Heart left ventricle (tissue), 16 donors: ENCODE measurements at regions not wholly inside any gene's neighbourhood (a gene's known extent, or its start where the extent isn't known, plus 50 kb on each side); places are given as distances from the start of the nearest gene placed in this dataset.

Experiments
- ATAC-seq, 4 donors: fragments of 200-7000 bp; cut with Tn5 transposase; one replicate each; pipeline ENCODE4 v1.9.1; 2020 to 2022; ENCODE audit warnings: moderate library complexity in 4 of 4, mild to moderate bottlenecking in 3 of 4, moderate number of reproducible peaks in 1 of 4
- DNase-seq, 5 donors: peaks; one replicate each; pipeline ENCODE4 v3.0.0-alpha.2; 2020
- H3K27ac ChIP-seq, 12 donors: fragments of 200-600 bp; sonication (generic) in 4 of 12; one replicate each; pipeline versions ENCODE4 v1.5.0 to v1.8.0; 2016 to 2022; ENCODE audit warnings: mild to moderate bottlenecking in 2 of 12
- H3K27me3 ChIP-seq, 9 donors: fragments of 200-600 bp; sonication (generic) in 2 of 9; one replicate each; pipeline versions ENCODE4 v1.5.1 to v1.8.0; 2016 to 2022; ENCODE audit warnings: mild to moderate bottlenecking in 3 of 9
- H3K36me3 ChIP-seq, 9 donors: fragments of 200-600 bp; sonication (generic) in 2 of 9; one replicate each; pipeline versions ENCODE4 v1.5.0 to v1.8.0; 2018 to 2022; ENCODE audit warnings: mild to moderate bottlenecking in 2 of 9
- H3K4me1 ChIP-seq, 12 donors: fragments of 200-600 bp; sonication (generic) in 4 of 12; one replicate each; pipeline versions ENCODE4 v1.5.0 to v1.8.0; 2016 to 2022; ENCODE audit warnings: mild to moderate bottlenecking in 3 of 12
- H3K4me3 ChIP-seq, 12 donors: fragments of 200-600 bp; sonication (generic) in 4 of 12; one replicate each; pipeline versions ENCODE4 v1.5.0 to v1.8.0; 2017 to 2022; ENCODE audit warnings: mild to moderate bottlenecking in 9 of 12, moderate library complexity in 4 of 12
- H3K9me3 ChIP-seq, 12 donors: fragments of 200-600 bp; sonication (generic) in 4 of 12; one replicate each; pipeline versions ENCODE4 v1.5.0 to v1.8.0; 2016 to 2022; ENCODE audit warnings: mild to moderate bottlenecking in 1 of 12
- CTCF ChIP-seq, 12 donors: fragments of 200-600 bp; sonication (generic) in 4 of 12; IDR thresholded peaks; one replicate each; pipeline versions ENCODE4 v1.5.0 to v1.8.0; 2018 to 2022; ENCODE audit warnings: antibody characterized with exemption in 12 of 12, mild to moderate bottlenecking in 5 of 12
- POLR2A ChIP-seq, 2 donors: fragments of 450-650 bp; IDR thresholded peaks; one replicate each; pipeline ENCODE4 v1.6.1; 2017; ENCODE audit warnings: antibody characterized with exemption in 2 of 2, mild to moderate bottlenecking in 2 of 2, moderate library complexity in 2 of 2
- WGBS, 4 donors: extraction: QIAGEN DNeasy Blood & Tissue Kit in 2 of 4; methylation state at CpG; one replicate each; pipeline versions ENCODE4 v1.1.5 to v1.1.7; 2013 to 2018; 5-methylcytosine and 5-hydroxymethylcytosine counted together
- intact Hi-C, 10 donors: fragments of 100-400 bp; cut with DNase I; formaldehyde crosslinking; loops; one replicate each; pipeline versions ENCODE4 v1.11.1 to v1.14.2; 2022
- donor health status: ischemic (EF 13 %, LVEDD 7.1; RV severe dilation, severe dysfunction).
- donor health status: healthy with polysubstance abuse.
- donor health status: DM: no; HTN: yes; CAD: no.
- donor health status: DM: no; HTN: no; CAD: no.
- donor health status: ischemic (EF 25% LVEDD 6.9; RV normal size, moderate dysfunction).
- donor health status: ischemic (EF 25% LVEDD 5.7; RV mildly dilated, moderate dysfunction).
- donor health status: healthy.
- donor health status: DM: yes; HTN: yes; CAD: no.
- donor health status: ischemic (EF 35%, LVEDD 5.7; RV mildly dilated, moderate dysfunction).
- donor health status: nonischemic (EF 11% LVEDD 7.7; RV severe dilation, severe dysfunction).
- donor health status: DM: yes; HTN: yes; CAD: no.
- donor health status: PGD.
- donor health status: ischemic (EF 29% LVEDD 5.4; RV normal size, mild dysfunction).
- donor health status: nonischemic (EF 23%, LVEDD 6.1; RV moderate dilation, normal function).

- H3K4me1 ChIP-seq: peaks cover 0 to 6% (median 0%) of the 10 kb centered on the region in 12 donors
- 50 to 60% (median 55%) methylated on average over 7 of the region's 7 CpGs for WGBS, 4 donors
- peaks cover 0 to 8% (median 0%) of the 10 kb centered on the region in 9 donors for H3K27me3 ChIP-seq
- H3K9me3 ChIP-seq: no peaks in the 10 kb centered on the region
- no peaks in the 10 kb centered on the region for H3K36me3 ChIP-seq
- no peak overlapping the region for H3K27ac ChIP-seq
- ATAC-seq (no peak), DNase-seq (no peak)
- TF ChIP-seq CTCF (IDR thresholded peaks at IDR 0.05) (no peak), POLR2A (IDR thresholded peaks at IDR 0.05) (no peak)
- intact Hi-C loops: no loop called here
- H3K4me3 ChIP-seq: no peak overlapping the region
Observed at GRCh38 chr3:128563439-128563838, 70.4 kb upstream of the GATA2 start.

- Histone ChIP-seq H3K4me1 (peaks cover 0 to 6% (median under 1%) of the 10 kb centered on the region in 12 donors), H3K4me3 (no peak overlapping the region), H3K27me3 (peaks cover 0 to 21% (median 0%) of the 10 kb centered on the region in 9 donors), H3K27ac (no peak overlapping the region), H3K36me3 (no peaks in the 10 kb centered on the region), H3K9me3 (peaks cover 0 to 3% (median 0%) of the 10 kb centered on the region in 12 donors)
- ATAC-seq (no peak), DNase-seq (peak in 1 of 5 donors; percentile 14)
- TF ChIP-seq POLR2A (IDR thresholded peaks at IDR 0.05) (no peak), CTCF (IDR thresholded peaks at IDR 0.05) (no peak)
- intact Hi-C loops: no loop called here
- 84 to 93% (median 89%) methylated on average over 2 of the region's 2 CpGs for whole genome bisulfite sequencing, 4 donors
Observed at GRCh38 chr3:128561504-128561903, 68.5 kb upstream of the GATA2 start.

GRCh38 chr3:128560768-128561167 lies 67.8 kb upstream of the GATA2 start:
- Histone ChIP-seq H3K36me3 (no peaks in the 10 kb centered on the region), H3K4me3 (no peak overlapping the region), H3K27ac (no peak overlapping the region), H3K9me3 (peaks cover 0 to 3% (median 0%) of the 10 kb centered on the region in 12 donors), H3K4me1 (peaks cover 0 to 13% (median 7%) of the 10 kb centered on the region in 12 donors), H3K27me3 (peaks cover 0 to 28% (median 7%) of the 10 kb centered on the region in 9 donors)
- peak in 1 of 5 donors; percentile 19 for DNase-seq
- intact Hi-C loops: no loop called here
- no peak for ATAC-seq
- 91 to 95% (median 93%) methylated on average over 12 of the region's 12 CpGs for WGBS, 4 donors
- TF ChIP-seq CTCF (IDR thresholded peaks at IDR 0.05) (no peak), POLR2A (IDR thresholded peaks at IDR 0.05) (no peak)

- H3K27ac ChIP-seq: no peak overlapping the region
- no peak for TF ChIP-seq POLR2A (IDR thresholded peaks at IDR 0.05)
- TF ChIP-seq CTCF (IDR thresholded peaks at IDR 0.05): no peak
- intact Hi-C loops: no loop called here
- 54 to 67% (median 61%) methylated on average over 17 of the region's 17 CpGs for WGBS, 4 donors
- H3K4me3 ChIP-seq: no peak overlapping the region
- ATAC-seq (no peak), DNase-seq (no peak)
- peaks cover 0 to 3% (median 0%) of the 10 kb centered on the region in 12 donors for H3K9me3 ChIP-seq
- peaks cover 0 to 24% (median 10%) of the 10 kb centered on the region in 12 donors for H3K4me1 ChIP-seq
- H3K36me3 ChIP-seq: no peaks in the 10 kb centered on the region
- H3K27me3 ChIP-seq: peaks cover 0 to 38% (median 18%) of the 10 kb centered on the region in 9 donors
Observed at GRCh38 chr3:128559486-128560225, 66.7 kb upstream of the GATA2 start.
